ENCODE measurements at regions not wholly inside any gene's neighbourhood (a gene's known extent, or its start where the extent isn't known, plus 50 kb on each side); places are given as distances from the start of the nearest gene placed in this dataset.

DNA sequence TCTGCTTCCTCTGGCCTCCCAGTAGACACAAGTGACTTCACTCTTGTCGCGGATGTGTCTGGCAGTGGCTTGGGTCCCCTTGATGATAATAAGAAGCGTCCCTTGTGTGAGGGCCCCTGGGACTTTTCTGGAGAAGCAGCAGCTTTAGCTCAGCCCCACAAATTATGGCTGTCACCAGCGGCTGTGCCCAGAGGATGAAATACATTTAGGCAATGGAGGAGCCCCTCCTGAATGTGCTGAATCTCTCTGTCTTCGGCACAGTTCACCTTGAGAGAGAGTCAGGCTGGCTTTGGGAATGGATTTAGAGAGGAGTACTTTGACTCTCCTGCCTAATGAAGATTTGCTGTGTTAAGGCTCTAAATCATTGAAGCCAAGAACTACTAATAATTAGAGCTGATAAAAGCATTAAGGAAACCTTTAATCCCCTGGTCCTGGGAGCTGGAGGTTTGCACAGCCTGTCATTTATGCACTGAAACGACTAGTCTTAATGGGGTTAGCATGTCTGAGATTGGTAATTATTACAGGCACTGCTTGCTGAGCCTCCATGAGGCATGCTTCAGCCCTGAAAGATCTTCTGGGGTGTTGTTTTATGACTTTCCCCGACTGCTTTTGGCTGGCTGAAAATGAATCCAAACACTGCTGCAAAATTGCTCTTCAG, 127.0 kb downstream of the TENT4A start:
- in situ Hi-C loops (cut with MboI; ENCODE audit: low sequenced_read_pairs, unreplicated experiment): no loop called here

DNA sequence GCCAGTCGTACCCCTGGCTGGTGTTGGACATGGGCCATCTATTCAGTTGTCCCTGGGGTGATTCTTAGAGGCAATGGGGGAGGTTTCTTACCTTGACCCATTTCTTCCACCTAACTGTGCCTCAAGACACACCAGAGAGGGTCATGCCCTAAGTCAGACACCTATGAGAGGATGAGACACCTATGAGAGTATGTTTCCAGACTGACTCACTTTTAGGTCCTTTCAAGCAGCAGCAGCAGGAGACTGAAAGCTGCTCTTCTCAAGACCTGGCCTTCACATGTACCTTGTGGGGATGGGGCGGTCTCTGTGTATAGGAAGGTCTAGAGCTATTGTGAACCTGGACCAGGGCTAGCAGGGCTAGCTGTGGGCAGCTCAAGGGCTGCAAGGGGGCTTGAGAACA, 130.1 kb downstream of the TENT4A start:
- DNase-seq (ENCODE audit: low spot score): no peak
- TF ChIP-seq, protein P1, sequence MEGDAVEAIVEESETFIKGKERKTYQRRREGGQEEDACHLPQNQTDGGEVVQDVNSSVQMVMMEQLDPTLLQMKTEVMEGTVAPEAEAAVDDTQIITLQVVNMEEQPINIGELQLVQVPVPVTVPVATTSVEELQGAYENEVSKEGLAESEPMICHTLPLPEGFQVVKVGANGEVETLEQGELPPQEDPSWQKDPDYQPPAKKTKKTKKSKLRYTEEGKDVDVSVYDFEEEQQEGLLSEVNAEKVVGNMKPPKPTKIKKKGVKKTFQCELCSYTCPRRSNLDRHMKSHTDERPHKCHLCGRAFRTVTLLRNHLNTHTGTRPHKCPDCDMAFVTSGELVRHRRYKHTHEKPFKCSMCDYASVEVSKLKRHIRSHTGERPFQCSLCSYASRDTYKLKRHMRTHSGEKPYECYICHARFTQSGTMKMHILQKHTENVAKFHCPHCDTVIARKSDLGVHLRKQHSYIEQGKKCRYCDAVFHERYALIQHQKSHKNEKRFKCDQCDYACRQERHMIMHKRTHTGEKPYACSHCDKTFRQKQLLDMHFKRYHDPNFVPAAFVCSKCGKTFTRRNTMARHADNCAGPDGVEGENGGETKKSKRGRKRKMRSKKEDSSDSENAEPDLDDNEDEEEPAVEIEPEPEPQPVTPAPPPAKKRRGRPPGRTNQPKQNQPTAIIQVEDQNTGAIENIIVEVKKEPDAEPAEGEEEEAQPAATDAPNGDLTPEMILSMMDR (IDR thresholded peaks at IDR 0.05; ENCODE audit: borderline replicate concordance, control extremely low read depth, extremely low read depth, insufficient read depth, missing control alignments): no peak
- in situ Hi-C loops (cut with MboI; ENCODE audit: low sequenced_read_pairs, unreplicated experiment): no loop called here

More for the DNA sequence above, 127.0 kb downstream of the TENT4A start:
- DNase-seq (ENCODE audit: low spot score): no peak
- TF ChIP-seq, protein P1 (IDR thresholded peaks at IDR 0.05; ENCODE audit: borderline replicate concordance, control extremely low read depth, extremely low read depth, insufficient read depth, missing control alignments): no peak

DNA sequence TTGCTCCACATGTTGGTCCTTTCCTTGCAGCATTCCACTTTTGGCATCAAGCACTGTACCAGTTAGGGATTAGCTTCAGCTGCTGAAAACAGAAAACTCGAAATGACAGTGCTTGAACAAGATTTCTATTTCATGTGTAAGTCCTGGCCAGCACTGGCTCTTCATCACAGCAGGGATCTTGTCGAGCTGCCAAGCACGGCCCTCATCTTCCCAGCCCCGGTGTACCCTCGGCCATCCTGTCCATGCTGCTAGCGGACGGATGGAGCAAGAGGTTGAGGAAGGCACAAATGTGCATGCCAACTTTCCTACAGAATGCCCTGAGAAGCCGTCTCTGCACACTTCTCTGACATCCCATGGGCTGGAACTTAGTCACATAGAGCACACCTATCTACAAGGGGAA, 130.6 kb downstream of the TENT4A start:
- no peak for DNase-seq (ENCODE audit: low spot score)
- in situ Hi-C loops (cut with MboI; ENCODE audit: low sequenced_read_pairs, unreplicated experiment): no loop called here
- TF ChIP-seq, protein P1 (IDR thresholded peaks at IDR 0.05; ENCODE audit: borderline replicate concordance, control extremely low read depth, extremely low read depth, insufficient read depth, missing control alignments): no peak

DNA sequence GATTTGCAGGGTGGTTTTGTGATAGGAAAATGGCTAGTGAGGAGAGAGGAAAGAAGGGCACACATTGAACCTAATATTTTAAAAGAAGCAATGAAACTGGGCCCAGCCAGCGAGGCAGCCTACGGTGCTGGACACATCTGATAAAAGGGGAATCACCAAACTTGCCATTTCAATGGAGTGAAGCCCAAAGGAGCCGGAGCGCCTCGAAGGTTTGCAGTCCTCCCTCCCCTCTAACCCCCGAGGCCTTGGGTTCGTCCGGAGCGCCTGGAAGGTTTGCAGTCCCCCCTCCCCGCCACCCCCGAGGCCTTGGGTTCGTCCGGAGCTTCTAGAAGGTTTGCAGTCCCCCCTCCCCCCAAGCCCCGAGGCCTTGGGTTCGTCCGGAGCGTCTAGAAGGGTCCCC, 132.6 kb downstream of the TENT4A start:
- TF ChIP-seq, protein P1 (IDR thresholded peaks at IDR 0.05; ENCODE audit: borderline replicate concordance, control extremely low read depth, extremely low read depth, insufficient read depth, missing control alignments): no peak
- DNase-seq (ENCODE audit: low spot score): no peak
- in situ Hi-C loops (cut with MboI; ENCODE audit: low sequenced_read_pairs, unreplicated experiment): no loop called here

DNA sequence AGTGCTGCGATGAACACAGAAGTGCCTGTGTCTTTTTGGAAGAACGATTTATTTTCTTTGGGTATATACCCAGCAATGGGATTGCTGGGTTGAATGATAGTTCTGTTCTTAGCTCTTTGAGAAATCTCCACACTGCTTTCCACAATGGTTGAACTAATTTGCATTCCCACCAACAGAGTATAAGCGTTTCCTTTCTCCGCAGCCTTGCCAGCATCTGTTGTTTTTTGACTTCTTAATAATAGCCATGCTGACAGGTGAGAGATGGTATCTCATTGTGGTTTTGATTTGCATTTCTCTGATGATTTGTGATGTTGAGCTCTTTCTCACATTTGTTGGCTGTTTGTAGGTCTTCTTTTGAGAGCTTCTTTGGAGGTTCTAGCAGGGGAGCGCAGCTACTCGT, 134.6 kb downstream of the TENT4A start:
- in situ Hi-C loops (cut with MboI; ENCODE audit: low sequenced_read_pairs, unreplicated experiment): no loop called here
- DNase-seq (ENCODE audit: low spot score): no peak
- TF ChIP-seq, protein P1 (IDR thresholded peaks at IDR 0.05; ENCODE audit: borderline replicate concordance, control extremely low read depth, extremely low read depth, insufficient read depth, missing control alignments): no peak

DNA sequence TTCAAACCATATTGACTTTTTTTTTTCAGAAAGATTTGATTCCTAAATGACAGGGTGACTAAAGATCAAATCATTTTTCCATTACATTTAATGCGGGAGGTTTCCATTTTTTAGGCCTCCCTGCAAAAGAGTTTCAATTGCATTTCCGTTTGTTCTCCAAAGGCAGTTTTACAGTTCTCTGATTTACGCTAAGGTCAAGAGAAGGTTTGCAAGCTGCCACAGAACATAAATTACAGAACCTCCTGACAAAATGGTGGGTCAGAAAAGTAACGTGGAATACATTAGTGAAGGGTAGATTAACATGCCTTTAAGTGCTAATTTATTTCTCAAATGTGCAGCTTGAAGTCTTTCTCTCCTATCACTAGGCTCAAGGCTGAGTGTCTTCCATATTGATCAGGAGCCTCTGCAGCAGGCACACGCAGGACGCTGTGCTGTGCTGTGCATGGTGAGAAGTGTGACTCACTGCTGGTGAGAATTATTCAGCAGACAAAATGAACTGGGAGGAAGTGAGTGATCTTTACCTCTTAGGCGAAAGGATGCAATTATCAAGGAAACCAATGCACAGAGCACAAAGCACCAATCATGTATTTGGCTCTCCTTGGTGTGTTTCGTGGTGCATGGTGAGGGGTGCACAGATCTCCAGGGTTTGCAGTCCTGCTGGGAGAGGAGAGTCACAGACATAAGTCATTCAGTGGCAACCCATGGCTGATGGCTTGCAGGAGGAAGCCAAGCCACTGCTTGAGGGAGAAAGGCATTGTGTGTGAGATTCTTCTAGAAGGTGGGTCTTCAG, 136.3 kb downstream of the TENT4A start:
- DNase-seq (ENCODE audit: low spot score): no peak
- TF ChIP-seq, protein P1 (IDR thresholded peaks at IDR 0.05; ENCODE audit: borderline replicate concordance, control extremely low read depth, extremely low read depth, insufficient read depth, missing control alignments): no peak
- in situ Hi-C loops (cut with MboI; ENCODE audit: low sequenced_read_pairs, unreplicated experiment): no loop called here

Measured in GM13976 (cell line).